ENCODE measurements at regions not wholly inside any gene's neighbourhood (a gene's known extent, or its start where the extent isn't known, plus 50 kb on each side); places are given as distances from the start of the nearest gene placed in this dataset.

DNA sequence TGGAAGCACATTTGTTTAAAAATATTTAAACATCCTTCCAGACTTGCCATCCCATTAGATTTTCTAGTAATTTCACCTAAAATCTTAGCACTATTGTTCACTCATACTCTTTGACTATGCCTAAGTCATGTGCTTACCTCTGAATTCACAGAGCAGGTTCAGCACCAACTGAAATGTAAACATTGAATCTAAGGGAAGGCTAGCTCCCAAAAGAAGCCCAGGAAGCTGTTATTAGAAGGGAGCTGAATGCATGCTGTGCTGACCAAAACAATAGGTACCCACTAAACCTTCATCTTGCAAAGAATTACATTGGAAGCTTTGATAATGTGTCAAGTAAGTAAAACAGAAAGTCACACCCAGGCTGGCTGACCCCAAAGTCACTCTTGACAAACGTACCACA, 571.3 kb downstream of the GABRG2 start:
- no peak overlapping the region for H3K4me3 Mint-ChIP-seq
- ChIA-PET CTCF (no interaction called here), POLR2A (no interaction called here)
- peaks cover 23% of the 10 kb centered on the region for H3K36me3 Mint-ChIP-seq
- H3K27me3 Mint-ChIP-seq (ENCODE audit: low read depth): no peaks in the 10 kb centered on the region; the same call in none of the 2 replicates
- ATAC-seq: peak; percentile 71
- peaks cover 36% of the 10 kb centered on the region for H3K9me3 Mint-ChIP-seq
- peak overlapping the region; percentile 51; the same call in 1 of the 2 replicates for H3K27ac Mint-ChIP-seq
- H3K4me1 Mint-ChIP-seq: peaks cover 33% of the 10 kb centered on the region
- DNase-seq (ENCODE audit: low spot score): no peak
- TF ChIP-seq, protein P1, sequence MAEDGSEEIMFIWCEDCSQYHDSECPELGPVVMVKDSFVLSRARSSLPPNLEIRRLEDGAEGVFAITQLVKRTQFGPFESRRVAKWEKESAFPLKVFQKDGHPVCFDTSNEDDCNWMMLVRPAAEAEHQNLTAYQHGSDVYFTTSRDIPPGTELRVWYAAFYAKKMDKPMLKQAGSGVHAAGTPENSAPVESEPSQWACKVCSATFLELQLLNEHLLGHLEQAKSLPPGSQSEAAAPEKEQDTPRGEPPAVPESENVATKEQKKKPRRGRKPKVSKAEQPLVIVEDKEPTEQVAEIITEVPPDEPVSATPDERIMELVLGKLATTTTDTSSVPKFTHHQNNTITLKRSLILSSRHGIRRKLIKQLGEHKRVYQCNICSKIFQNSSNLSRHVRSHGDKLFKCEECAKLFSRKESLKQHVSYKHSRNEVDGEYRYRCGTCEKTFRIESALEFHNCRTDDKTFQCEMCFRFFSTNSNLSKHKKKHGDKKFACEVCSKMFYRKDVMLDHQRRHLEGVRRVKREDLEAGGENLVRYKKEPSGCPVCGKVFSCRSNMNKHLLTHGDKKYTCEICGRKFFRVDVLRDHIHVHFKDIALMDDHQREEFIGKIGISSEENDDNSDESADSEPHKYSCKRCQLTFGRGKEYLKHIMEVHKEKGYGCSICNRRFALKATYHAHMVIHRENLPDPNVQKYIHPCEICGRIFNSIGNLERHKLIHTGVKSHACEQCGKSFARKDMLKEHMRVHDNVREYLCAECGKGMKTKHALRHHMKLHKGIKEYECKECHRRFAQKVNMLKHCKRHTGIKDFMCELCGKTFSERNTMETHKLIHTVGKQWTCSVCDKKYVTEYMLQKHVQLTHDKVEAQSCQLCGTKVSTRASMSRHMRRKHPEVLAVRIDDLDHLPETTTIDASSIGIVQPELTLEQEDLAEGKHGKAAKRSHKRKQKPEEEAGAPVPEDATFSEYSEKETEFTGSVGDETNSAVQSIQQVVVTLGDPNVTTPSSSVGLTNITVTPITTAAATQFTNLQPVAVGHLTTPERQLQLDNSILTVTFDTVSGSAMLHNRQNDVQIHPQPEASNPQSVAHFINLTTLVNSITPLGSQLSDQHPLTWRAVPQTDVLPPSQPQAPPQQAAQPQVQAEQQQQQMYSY (CRISPR knock-in tag; IDR thresholded peaks at IDR 0.05): no peak
- TF ChIP-seq NFYB (CRISPR knock-in tag; conservative IDR thresholded peaks at IDR 0.05; ENCODE audit: low read depth) (no peak), SOX15 (CRISPR knock-in tag; IDR thresholded peaks at IDR 0.05) (no peak), CBFB (CRISPR knock-in tag; IDR thresholded peaks at IDR 0.05; ENCODE audit: low read depth) (no peak), GABPB1 (CRISPR knock-in tag; IDR thresholded peaks at IDR 0.05) (no peak), HMGA2 (CRISPR knock-in tag; IDR thresholded peaks at IDR 0.05) (no peak), ZNF232 (CRISPR knock-in tag; IDR thresholded peaks at IDR 0.05) (no peak), ZNF396 (CRISPR knock-in tag; IDR thresholded peaks at IDR 0.05; ENCODE audit: borderline replicate concordance) (no peak), ZNF416 (CRISPR knock-in tag; IDR thresholded peaks at IDR 0.05) (no peak), ZBTB21 (CRISPR knock-in tag; IDR thresholded peaks at IDR 0.05; ENCODE audit: borderline replicate concordance) (no peak)
- TF ChIP-seq, protein P2, sequence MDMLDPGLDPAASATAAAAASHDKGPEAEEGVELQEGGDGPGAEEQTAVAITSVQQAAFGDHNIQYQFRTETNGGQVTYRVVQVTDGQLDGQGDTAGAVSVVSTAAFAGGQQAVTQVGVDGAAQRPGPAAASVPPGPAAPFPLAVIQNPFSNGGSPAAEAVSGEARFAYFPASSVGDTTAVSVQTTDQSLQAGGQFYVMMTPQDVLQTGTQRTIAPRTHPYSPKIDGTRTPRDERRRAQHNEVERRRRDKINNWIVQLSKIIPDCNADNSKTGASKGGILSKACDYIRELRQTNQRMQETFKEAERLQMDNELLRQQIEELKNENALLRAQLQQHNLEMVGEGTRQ (CRISPR knock-in tag; IDR thresholded peaks at IDR 0.05): no peak
- TF ChIP-seq, protein P3, sequence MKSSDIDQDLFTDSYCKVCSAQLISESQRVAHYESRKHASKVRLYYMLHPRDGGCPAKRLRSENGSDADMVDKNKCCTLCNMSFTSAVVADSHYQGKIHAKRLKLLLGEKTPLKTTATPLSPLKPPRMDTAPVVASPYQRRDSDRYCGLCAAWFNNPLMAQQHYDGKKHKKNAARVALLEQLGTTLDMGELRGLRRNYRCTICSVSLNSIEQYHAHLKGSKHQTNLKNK (CRISPR knock-in tag; IDR thresholded peaks at IDR 0.05): no peak
- TF ChIP-seq, protein P4, sequence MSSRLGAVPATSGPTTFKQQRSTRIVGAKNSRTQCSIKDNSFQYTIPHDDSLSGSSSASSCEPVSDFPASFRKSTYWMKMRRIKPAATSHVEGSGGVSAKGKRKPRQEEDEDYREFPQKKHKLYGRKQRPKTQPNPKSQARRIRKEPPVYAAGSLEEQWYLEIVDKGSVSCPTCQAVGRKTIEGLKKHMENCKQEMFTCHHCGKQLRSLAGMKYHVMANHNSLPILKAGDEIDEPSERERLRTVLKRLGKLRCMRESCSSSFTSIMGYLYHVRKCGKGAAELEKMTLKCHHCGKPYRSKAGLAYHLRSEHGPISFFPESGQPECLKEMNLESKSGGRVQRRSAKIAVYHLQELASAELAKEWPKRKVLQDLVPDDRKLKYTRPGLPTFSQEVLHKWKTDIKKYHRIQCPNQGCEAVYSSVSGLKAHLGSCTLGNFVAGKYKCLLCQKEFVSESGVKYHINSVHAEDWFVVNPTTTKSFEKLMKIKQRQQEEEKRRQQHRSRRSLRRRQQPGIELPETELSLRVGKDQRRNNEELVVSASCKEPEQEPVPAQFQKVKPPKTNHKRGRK (CRISPR knock-in tag; IDR thresholded peaks at IDR 0.05; ENCODE audit: borderline replicate concordance): no peak
- TF ChIP-seq, protein P5, sequence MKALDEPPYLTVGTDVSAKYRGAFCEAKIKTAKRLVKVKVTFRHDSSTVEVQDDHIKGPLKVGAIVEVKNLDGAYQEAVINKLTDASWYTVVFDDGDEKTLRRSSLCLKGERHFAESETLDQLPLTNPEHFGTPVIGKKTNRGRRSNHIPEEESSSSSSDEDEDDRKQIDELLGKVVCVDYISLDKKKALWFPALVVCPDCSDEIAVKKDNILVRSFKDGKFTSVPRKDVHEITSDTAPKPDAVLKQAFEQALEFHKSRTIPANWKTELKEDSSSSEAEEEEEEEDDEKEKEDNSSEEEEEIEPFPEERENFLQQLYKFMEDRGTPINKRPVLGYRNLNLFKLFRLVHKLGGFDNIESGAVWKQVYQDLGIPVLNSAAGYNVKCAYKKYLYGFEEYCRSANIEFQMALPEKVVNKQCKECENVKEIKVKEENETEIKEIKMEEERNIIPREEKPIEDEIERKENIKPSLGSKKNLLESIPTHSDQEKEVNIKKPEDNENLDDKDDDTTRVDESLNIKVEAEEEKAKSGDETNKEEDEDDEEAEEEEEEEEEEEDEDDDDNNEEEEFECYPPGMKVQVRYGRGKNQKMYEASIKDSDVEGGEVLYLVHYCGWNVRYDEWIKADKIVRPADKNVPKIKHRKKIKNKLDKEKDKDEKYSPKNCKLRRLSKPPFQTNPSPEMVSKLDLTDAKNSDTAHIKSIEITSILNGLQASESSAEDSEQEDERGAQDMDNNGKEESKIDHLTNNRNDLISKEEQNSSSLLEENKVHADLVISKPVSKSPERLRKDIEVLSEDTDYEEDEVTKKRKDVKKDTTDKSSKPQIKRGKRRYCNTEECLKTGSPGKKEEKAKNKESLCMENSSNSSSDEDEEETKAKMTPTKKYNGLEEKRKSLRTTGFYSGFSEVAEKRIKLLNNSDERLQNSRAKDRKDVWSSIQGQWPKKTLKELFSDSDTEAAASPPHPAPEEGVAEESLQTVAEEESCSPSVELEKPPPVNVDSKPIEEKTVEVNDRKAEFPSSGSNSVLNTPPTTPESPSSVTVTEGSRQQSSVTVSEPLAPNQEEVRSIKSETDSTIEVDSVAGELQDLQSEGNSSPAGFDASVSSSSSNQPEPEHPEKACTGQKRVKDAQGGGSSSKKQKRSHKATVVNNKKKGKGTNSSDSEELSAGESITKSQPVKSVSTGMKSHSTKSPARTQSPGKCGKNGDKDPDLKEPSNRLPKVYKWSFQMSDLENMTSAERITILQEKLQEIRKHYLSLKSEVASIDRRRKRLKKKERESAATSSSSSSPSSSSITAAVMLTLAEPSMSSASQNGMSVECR (CRISPR knock-in tag; IDR thresholded peaks at IDR 0.05; ENCODE audit: borderline replicate concordance): no peak
- TF ChIP-seq, protein P6, sequence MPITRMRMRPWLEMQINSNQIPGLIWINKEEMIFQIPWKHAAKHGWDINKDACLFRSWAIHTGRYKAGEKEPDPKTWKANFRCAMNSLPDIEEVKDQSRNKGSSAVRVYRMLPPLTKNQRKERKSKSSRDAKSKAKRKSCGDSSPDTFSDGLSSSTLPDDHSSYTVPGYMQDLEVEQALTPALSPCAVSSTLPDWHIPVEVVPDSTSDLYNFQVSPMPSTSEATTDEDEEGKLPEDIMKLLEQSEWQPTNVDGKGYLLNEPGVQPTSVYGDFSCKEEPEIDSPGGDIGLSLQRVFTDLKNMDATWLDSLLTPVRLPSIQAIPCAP (CRISPR knock-in tag; IDR thresholded peaks at IDR 0.05): no peak
- TF ChIP-seq, protein P7, sequence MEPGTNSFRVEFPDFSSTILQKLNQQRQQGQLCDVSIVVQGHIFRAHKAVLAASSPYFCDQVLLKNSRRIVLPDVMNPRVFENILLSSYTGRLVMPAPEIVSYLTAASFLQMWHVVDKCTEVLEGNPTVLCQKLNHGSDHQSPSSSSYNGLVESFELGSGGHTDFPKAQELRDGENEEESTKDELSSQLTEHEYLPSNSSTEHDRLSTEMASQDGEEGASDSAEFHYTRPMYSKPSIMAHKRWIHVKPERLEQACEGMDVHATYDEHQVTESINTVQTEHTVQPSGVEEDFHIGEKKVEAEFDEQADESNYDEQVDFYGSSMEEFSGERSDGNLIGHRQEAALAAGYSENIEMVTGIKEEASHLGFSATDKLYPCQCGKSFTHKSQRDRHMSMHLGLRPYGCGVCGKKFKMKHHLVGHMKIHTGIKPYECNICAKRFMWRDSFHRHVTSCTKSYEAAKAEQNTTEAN (CRISPR knock-in tag; IDR thresholded peaks at IDR 0.05): no peak
- TF ChIP-seq, protein P8, sequence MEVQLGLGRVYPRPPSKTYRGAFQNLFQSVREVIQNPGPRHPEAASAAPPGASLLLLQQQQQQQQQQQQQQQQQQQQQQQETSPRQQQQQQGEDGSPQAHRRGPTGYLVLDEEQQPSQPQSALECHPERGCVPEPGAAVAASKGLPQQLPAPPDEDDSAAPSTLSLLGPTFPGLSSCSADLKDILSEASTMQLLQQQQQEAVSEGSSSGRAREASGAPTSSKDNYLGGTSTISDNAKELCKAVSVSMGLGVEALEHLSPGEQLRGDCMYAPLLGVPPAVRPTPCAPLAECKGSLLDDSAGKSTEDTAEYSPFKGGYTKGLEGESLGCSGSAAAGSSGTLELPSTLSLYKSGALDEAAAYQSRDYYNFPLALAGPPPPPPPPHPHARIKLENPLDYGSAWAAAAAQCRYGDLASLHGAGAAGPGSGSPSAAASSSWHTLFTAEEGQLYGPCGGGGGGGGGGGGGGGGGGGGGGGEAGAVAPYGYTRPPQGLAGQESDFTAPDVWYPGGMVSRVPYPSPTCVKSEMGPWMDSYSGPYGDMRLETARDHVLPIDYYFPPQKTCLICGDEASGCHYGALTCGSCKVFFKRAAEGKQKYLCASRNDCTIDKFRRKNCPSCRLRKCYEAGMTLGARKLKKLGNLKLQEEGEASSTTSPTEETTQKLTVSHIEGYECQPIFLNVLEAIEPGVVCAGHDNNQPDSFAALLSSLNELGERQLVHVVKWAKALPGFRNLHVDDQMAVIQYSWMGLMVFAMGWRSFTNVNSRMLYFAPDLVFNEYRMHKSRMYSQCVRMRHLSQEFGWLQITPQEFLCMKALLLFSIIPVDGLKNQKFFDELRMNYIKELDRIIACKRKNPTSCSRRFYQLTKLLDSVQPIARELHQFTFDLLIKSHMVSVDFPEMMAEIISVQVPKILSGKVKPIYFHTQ (CRISPR knock-in tag; IDR thresholded peaks at IDR 0.05): no peak

All from WTC11 (cell line).